Endothelial cell of umbilical vein (primary cell): ENCODE measurements at regions not wholly inside any gene's neighbourhood (a gene's known extent, or its start where the extent isn't known, plus 50 kb on each side); places are given as distances from the start of the nearest gene placed in this dataset.

Experiments
- BruUV-seq: library from RNA; stranded (reverse); fragments of 400-500 nt; replicated peaks from 2 replicates; lab custom pipeline; 2021; lab: Mats Ljungman, UMichigan
- CTCF ChIA-PET: fragments of 300-600, 350-600 bp; sonication (Branson Sonifier 250); formaldehyde crosslinking; loops from one replicate; lab custom pipeline; 2021; ENCODE audit warnings: antibody characterized with exemption, inconsistent platforms; lab: Charles Lee
- POLR2A ChIA-PET: fragments of 300-600, 350-600 bp; sonication (Branson Sonifier 250); formaldehyde crosslinking; loops from one replicate; lab custom pipeline; 2021; ENCODE audit warnings: antibody characterized with exemption, inconsistent platforms; lab: Charles Lee
- DNase-seq: peaks from one replicate; pipeline ENCODE4 v3.0.0-alpha.2; 2011; ENCODE audit warnings: low read depth, low spot score
- FAIRE-seq: peaks from 2 replicates; lab custom pipeline; 2011; peaks lifted over from hg19 to GRCh38; lab: Jason Lieb, UNC
- H2AFZ ChIP-seq: 2 replicates; pipeline ENCODE4 v1.6.0; 2012; ENCODE audit warnings: low read depth, low read length, control low read depth, inconsistent platforms
- H3K27ac ChIP-seq: 2 replicates; pipeline ENCODE4 v1.5.1; 2011; ENCODE audit warnings: low read depth, mild to moderate bottlenecking, control low read depth, low read length, moderate library complexity; ENCODE audit not compliant: insufficient read depth
- H3K27me3 ChIP-seq, 2 experiments: 2 replicates each; pipeline versions ENCODE4 v1.6.0 to v1.6.1; 2011; ENCODE audit warnings: low read length in 2 of 2, mixed read lengths in 1 of 2; ENCODE audit not compliant: control insufficient read depth in 2 of 2, insufficient read depth in 2 of 2
- H3K36me3 ChIP-seq, 2 experiments: 2 replicates in 1 of 2; 3 replicates in 1 of 2; pipeline ENCODE4 v1.5.1; 2011; ENCODE audit warnings: low read length in 2 of 2, mild to moderate bottlenecking in 1 of 2, moderate library complexity in 1 of 2; ENCODE audit not compliant: control insufficient read depth in 2 of 2, insufficient read depth in 2 of 2; ENCODE audit errors: extremely low read depth in 1 of 2
- H3K4me1 ChIP-seq: 3 replicates; pipeline ENCODE4 v1.5.1; 2011; ENCODE audit warnings: mild to moderate bottlenecking, low read length; ENCODE audit not compliant: control insufficient read depth, insufficient read depth; ENCODE audit errors: extremely low read depth
- H3K4me2 ChIP-seq: 2 replicates; pipeline ENCODE4 v1.6.1; 2011; ENCODE audit warnings: low read length, control low read depth, mixed read lengths; ENCODE audit not compliant: insufficient read depth
- H3K4me3 ChIP-seq, 3 experiments: fragments of 200-600 bp in 1 of 3; sonication (generic), shearing (Covaris generic) in 1 of 3; replicated peaks in 1 of 3; 2 replicates each; pipeline ENCODE4 v1.5.1; 2011 to 2016; ENCODE audit warnings: control low read depth in 3 of 3, low read length in 3 of 3, mild to moderate bottlenecking in 2 of 3, inconsistent platforms in 1 of 3, low read depth in 1 of 3, moderate library complexity in 1 of 3; ENCODE audit not compliant: insufficient read depth in 1 of 3
- H3K79me2 ChIP-seq: 2 replicates; pipeline ENCODE4 v1.6.0; 2012; ENCODE audit warnings: low read length, inconsistent platforms; ENCODE audit not compliant: control insufficient read depth, insufficient read depth
- H3K9ac ChIP-seq: replicated peaks from 2 replicates; pipeline ENCODE3; 2011; ENCODE audit warnings: low read length, control low read depth; ENCODE audit not compliant: insufficient read depth; ENCODE audit errors: extremely low read depth
- H3K9me1 ChIP-seq: replicated peaks from 3 replicates; pipeline ENCODE4 v1.6.0; 2011; ENCODE audit warnings: mild to moderate bottlenecking, low read length; ENCODE audit not compliant: control insufficient read depth, insufficient read depth; ENCODE audit errors: extremely low read depth
- H3K9me3 ChIP-seq: replicated peaks from 2 replicates; pipeline ENCODE4 v1.5.1; 2012; ENCODE audit warnings: low read length, inconsistent platforms; ENCODE audit not compliant: control insufficient read depth, insufficient read depth
- H4K20me1 ChIP-seq: replicated peaks from 2 replicates; pipeline ENCODE3; 2011; ENCODE audit warnings: mild to moderate bottlenecking, low read length; ENCODE audit not compliant: control insufficient read depth, insufficient read depth; ENCODE audit errors: extremely low read depth
- CTCF ChIP-seq, 2 donors: IDR thresholded peaks; 1 replicate in 1 of 2; 2 replicates in 1 of 2; pipeline ENCODE4 v1.5.1; 2011; ENCODE audit warnings: low read length in 2 of 2, mild to moderate bottlenecking in 2 of 2, moderate library complexity in 2 of 2, control low read depth in 1 of 2, inconsistent platforms in 1 of 2, low read depth in 1 of 2; ENCODE audit not compliant: insufficient read depth in 1 of 2; ENCODE audit errors: extremely low read depth in 1 of 2
- GATA2 ChIP-seq: IDR thresholded peaks from 2 replicates; pipeline ENCODE4 v1.7.0; 2011; ENCODE audit warnings: low read depth, mild to moderate bottlenecking, moderate library complexity, mixed read lengths, low read length; ENCODE audit not compliant: insufficient read length, insufficient read depth
- MAX ChIP-seq: IDR thresholded peaks from 2 replicates; pipeline ENCODE4 v1.6.1; 2011; ENCODE audit not compliant: insufficient read depth, insufficient read length
- dilution Hi-C: fragments of 300-500 bp; cut with MboI; formaldehyde crosslinking; loops from one replicate; pipeline ENCODE4 v1.15.0; 2019; ENCODE audit warnings: low sequenced_read_pairs; ENCODE audit not compliant: extremely low pct_ligation_motif_present
- intact Hi-C: fragments of 100-400 bp; cut with micrococcal nuclease; formaldehyde crosslinking; loops from one replicate; pipeline ENCODE4 v1.10.0; 2022

- H3K9ac ChIP-seq: no peak overlapping the region
- H3K4me2 ChIP-seq: peak overlapping the region; percentile 62
- H3K4me1 ChIP-seq: peaks cover 38% of the 10 kb centered on the region
- POLR2A ChIA-PET: no interaction called here
- DNase-seq (peak; percentile 76), FAIRE-seq (peak; percentile 85)
- CTCF ChIA-PET: interaction anchor here (0.7 to 1.6 kb wide), 5 partner anchors 17 to 260 kb away, joined by 3 to 7 read pairs (median 3); partner anchors contain the start of gene TGFA
- intact Hi-C loops (loop anchor here (1.0 to 5.0 kb wide), 2 partner anchors 14 to 195 kb away; partner anchors contain the start of gene TGFA), dilution Hi-C loops (no loop called here)
- no TSS peak for BruUV-seq
- peak overlapping the region; percentile 58 for H2AFZ ChIP-seq
- peak overlapping the region; percentile 81 for H3K27ac ChIP-seq
- H3K27me3 ChIP-seq: no peaks in the 10 kb centered on the region
- H3K79me2 ChIP-seq: no peaks in the 10 kb centered on the region
- H3K4me3 ChIP-seq: no peak overlapping the region
- TF ChIP-seq MAX (no peak), GATA2 (peak; percentile 5), CTCF (IDR thresholded peaks at IDR 0.05; ENCODE audit: extremely low read depth in 1 of 2, insufficient read depth in 1 of 2, low read depth in 1 of 2, low read length in 2 of 2) (peak in 1 of 2 donors; percentile 14)
- H3K9me3 ChIP-seq: no peaks in the 10 kb centered on the region
- H3K36me3 ChIP-seq: no peaks in the 10 kb centered on the region
- H4K20me1 ChIP-seq: no peaks in the 10 kb centered on the region
- no peaks in the 10 kb centered on the region for H3K9me1 ChIP-seq
Measured at GRCh38 chr2:70356941-70357683, 55.2 kb upstream of the FAM136A start.
